Upper lobe of left lung (tissue), 4 donors: ENCODE measurements at regions not wholly inside any gene's neighbourhood (a gene's known extent, or its start where the extent isn't known, plus 50 kb on each side); places are given as distances from the start of the nearest gene placed in this dataset.

Source experiments
- CTCF ChIP-seq, 6 experiments: fragments of 450-650 bp in 4 of 6; fragments of 200-600 bp in 2 of 6; sonication (generic) in 2 of 6; IDR thresholded peaks; one replicate each; pipeline ENCODE4 v1.5.1; 2016 to 2019; ENCODE audit warnings: antibody characterized with exemption in 6 of 6
- POLR2A ChIP-seq, 4 donors: fragments of 450-650 bp; IDR thresholded peaks; one replicate each; pipeline ENCODE4 v1.5.1; 2016 to 2017; ENCODE audit warnings: antibody characterized with exemption in 4 of 4, mild to moderate bottlenecking in 2 of 4
- POLR2AphosphoS5 ChIP-seq, 2 donors: sonication (generic); formaldehyde crosslinking; IDR thresholded peaks; one replicate each; pipeline ENCODE4 v1.5.1; 2017; ENCODE audit warnings: antibody characterized with exemption in 2 of 2

GRCh38 chr18:27447451-27447881 is 262.4 kb upstream of the CHST9 start:
- TF ChIP-seq CTCF (IDR thresholded peaks at IDR 0.05) (no peak), POLR2A (IDR thresholded peaks at IDR 0.05) (no peak), POLR2AphosphoS5 (IDR thresholded peaks at IDR 0.05) (no peak)
